ENCODE measurements at regions not wholly inside any gene's neighbourhood (a gene's known extent, or its start where the extent isn't known, plus 50 kb on each side); places are given as distances from the start of the nearest gene placed in this dataset.

DNA sequence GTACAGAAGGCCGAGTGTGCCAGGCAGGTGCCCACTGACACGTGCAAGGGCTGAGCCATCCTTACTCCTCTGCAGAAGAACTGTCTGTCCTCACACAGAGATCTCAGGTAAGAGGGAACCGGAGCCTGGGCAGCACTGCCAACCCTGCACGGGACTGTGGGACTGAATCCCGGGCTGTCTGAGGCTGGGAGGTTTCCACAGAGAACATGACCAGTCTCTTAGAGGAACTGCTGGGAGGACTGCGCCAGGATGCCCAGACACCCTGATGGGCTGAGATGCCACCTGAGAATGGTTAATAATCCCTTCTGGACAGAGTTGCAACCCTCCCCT lies 302.9 kb upstream of the SFSWAP start:
- ChIA-PET POLR2A (no interaction called here), CTCF (ENCODE audit: low intra/inter-chr PET ratio) (no interaction called here)
- peaks cover 2 to 18% of the 10 kb centered on the region in 2 experiments; a peak in 2 of 5 replicates for H3K27me3 ChIP-seq (ENCODE audit: control insufficient read depth in 2 of 2, insufficient read depth in 2 of 2, low read length in 2 of 2)
- no peak for FAIRE-seq
- no peaks in the 10 kb centered on the region; the same call in 1 of the 2 replicates for H4K20me1 ChIP-seq (replicated peaks; ENCODE audit: control insufficient read depth, insufficient read depth, low read length)
- H3K36me3 ChIP-seq (ENCODE audit: control insufficient read depth, insufficient read depth, low read length) = no peaks in the 10 kb centered on the region
- no peaks in the 10 kb centered on the region for H3K9me3 ChIP-seq (replicated peaks; ENCODE audit: control insufficient read depth, insufficient read depth, low read depth, low read length)
- 1% methylated on average over 4 of the region's 6 CpGs for WGBS (ENCODE audit: insufficient coverage, low coverage, missing lambda C conversion rate)
- DNase-seq (ENCODE audit: extremely low read depth in 1 of 4, low spot score in 3 of 4) = no peak
- no TSS peak for BruUV-seq (replicated peaks)
- H3K9ac ChIP-seq (ENCODE audit: insufficient read depth in 1 of 2, low read depth in 2 of 2, low read length in 2 of 2) = peak overlapping the region in 1 of 2 experiments; percentile 52; a peak in 2 of 4 replicates
- intact Hi-C loops (cut with micrococcal nuclease) (no loop called here), in situ Hi-C loops (cut with MboI) (no loop called here)
- H3K79me2 ChIP-seq (ENCODE audit: control insufficient read depth, insufficient read depth, low read length) = no peaks in the 10 kb centered on the region
- H3K4me2 ChIP-seq (ENCODE audit: insufficient read depth, low read length) = no peak overlapping the region
- TF ChIP-seq, protein P1, sequence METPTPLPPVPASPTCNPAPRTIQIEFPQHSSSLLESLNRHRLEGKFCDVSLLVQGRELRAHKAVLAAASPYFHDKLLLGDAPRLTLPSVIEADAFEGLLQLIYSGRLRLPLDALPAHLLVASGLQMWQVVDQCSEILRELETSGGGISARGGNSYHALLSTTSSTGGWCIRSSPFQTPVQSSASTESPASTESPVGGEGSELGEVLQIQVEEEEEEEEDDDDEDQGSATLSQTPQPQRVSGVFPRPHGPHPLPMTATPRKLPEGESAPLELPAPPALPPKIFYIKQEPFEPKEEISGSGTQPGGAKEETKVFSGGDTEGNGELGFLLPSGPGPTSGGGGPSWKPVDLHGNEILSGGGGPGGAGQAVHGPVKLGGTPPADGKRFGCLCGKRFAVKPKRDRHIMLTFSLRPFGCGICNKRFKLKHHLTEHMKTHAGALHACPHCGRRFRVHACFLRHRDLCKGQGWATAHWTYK (CRISPR knock-in tag; IDR thresholded peaks at IDR 0.05) = no peak
- TF ChIP-seq TOE1 (IDR thresholded peaks at IDR 0.05; ENCODE audit: borderline replicate concordance) (no peak), TOE1 (CRISPR knock-in tag; IDR thresholded peaks at IDR 0.05; ENCODE audit: borderline replicate concordance, low read depth) (no peak)
- H3K4me3 ChIP-seq = no peak overlapping the region
- ATAC-seq = no peak
- H3K9me1 ChIP-seq (ENCODE audit: control insufficient read depth, insufficient read depth, low read length) = no peaks in the 10 kb centered on the region
- H3K4me1 ChIP-seq (replicated peaks in 1 of 2; ENCODE audit: control insufficient read depth in 2 of 2, insufficient read depth in 2 of 2, low read length in 2 of 2) = peaks cover 8 to 10% of the 10 kb centered on the region in 2 experiments; a peak in 4 of 5 replicates
- no peak overlapping the region for H2AFZ ChIP-seq (ENCODE audit: low read depth, low read length)
- H3K27ac ChIP-seq (ENCODE audit: extremely low read depth, low read depth, low read length) = no peak overlapping the region

DNA sequence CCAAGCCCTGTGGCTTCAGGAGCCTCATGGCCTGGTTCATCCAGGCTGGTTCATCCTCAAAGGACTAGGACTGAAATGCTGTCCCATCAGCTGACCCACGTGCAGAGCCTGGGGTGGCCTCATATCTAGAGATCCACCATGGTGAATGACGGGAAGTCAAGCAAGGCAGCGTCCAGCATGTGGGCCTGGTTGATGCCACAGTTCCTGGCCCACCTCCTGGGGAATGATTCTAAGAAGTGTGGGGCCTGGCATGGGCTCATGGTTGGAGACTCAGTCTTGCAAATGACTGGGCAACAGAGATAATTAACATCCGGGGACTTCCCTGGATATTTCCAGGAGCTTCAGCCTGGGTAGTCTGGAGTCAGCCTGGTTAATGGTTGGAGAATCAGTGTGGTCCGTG lies 302.4 kb upstream of the SFSWAP start:
- TF ChIP-seq HNRNPLL (IDR thresholded peaks at IDR 0.05; ENCODE audit: low read depth, low read length, poor library complexity, severe bottlenecking) = no peak
- H2AFZ ChIP-seq (ENCODE audit: low read depth, low read length) = no peak overlapping the region
- H3K9ac ChIP-seq (ENCODE audit: insufficient read depth in 1 of 2, low read depth in 2 of 2, low read length in 2 of 2) = peak overlapping the region in 1 of 2 experiments; percentile 52; a peak in 1 of 4 replicates
- no peak overlapping the region for H3K4me3 ChIP-seq
- ChIA-PET CTCF (ENCODE audit: low intra/inter-chr PET ratio) (no interaction called here), POLR2A (interaction anchor here (0.6 kb wide), 1 partner anchor 455 kb away, joined by 3 read pairs; no protein-coding TSS in a partner anchor)
- peaks cover 2 to 23% of the 10 kb centered on the region in 2 experiments; a peak in 2 of 5 replicates for H3K27me3 ChIP-seq (ENCODE audit: control insufficient read depth in 2 of 2, insufficient read depth in 2 of 2, low read length in 2 of 2)
- in situ Hi-C loops (cut with MboI) = no loop called here
- no peak overlapping the region for H3K27ac ChIP-seq (ENCODE audit: extremely low read depth, low read depth, low read length)
- H3K9me3 ChIP-seq (replicated peaks; ENCODE audit: control insufficient read depth, insufficient read depth, low read depth, low read length) = no peaks in the 10 kb centered on the region
- intact Hi-C loops (cut with micrococcal nuclease) = no loop called here
- WGBS (ENCODE audit: insufficient coverage, low coverage, missing lambda C conversion rate) = 0% methylated on average over 5 of the region's 5 CpGs
- peaks cover 6 to 8% of the 10 kb centered on the region in 2 experiments; a peak in 3 of 5 replicates for H3K4me1 ChIP-seq (replicated peaks in 1 of 2; ENCODE audit: control insufficient read depth in 2 of 2, insufficient read depth in 2 of 2, low read length in 2 of 2)
- DNase-seq (ENCODE audit: extremely low read depth in 1 of 4, low spot score in 3 of 4) (no peak), FAIRE-seq (no peak), ATAC-seq (no peak)
- no peaks in the 10 kb centered on the region for H3K9me1 ChIP-seq (ENCODE audit: control insufficient read depth, insufficient read depth, low read length)
- H3K36me3 ChIP-seq (ENCODE audit: control insufficient read depth, insufficient read depth, low read length) = no peaks in the 10 kb centered on the region
- no peak overlapping the region for H3K4me2 ChIP-seq (ENCODE audit: insufficient read depth, low read length)
- no peaks in the 10 kb centered on the region for H3K79me2 ChIP-seq (ENCODE audit: control insufficient read depth, insufficient read depth, low read length)
- no peaks in the 10 kb centered on the region; the same call in 1 of the 2 replicates for H4K20me1 ChIP-seq (replicated peaks; ENCODE audit: control insufficient read depth, insufficient read depth, low read length)
- no TSS peak for BruUV-seq (replicated peaks)
